HL-60 (cell line): ENCODE measurements at regions not wholly inside any gene's neighbourhood (a gene's known extent, or its start where the extent isn't known, plus 50 kb on each side); places are given as distances from the start of the nearest gene placed in this dataset.

Experiments used
- DNase-seq, 2 experiments: peaks; one replicate each; pipeline ENCODE4 v3.0.0-alpha.2; 2010 to 2020; ENCODE audit warnings: low read depth in 1 of 2, low spot score in 1 of 2
- H3K27ac ChIP-seq: fragments of 250-450 bp; sonication (Bioruptor Pico); replicated peaks from 2 replicates; pipeline ENCODE4 v1.5.1; 2020; ENCODE audit warnings: mild to moderate bottlenecking, moderate library complexity
- H3K27me3 ChIP-seq: fragments of 250-450 bp; sonication (Bioruptor Pico); 2 replicates; pipeline ENCODE4 v1.5.1; 2021; ENCODE audit warnings: mild to moderate bottlenecking, moderate library complexity; ENCODE audit not compliant: insufficient read depth, poor library complexity, severe bottlenecking
- H3K4me3 ChIP-seq: replicated peaks from 2 replicates; pipeline ENCODE4 v1.5.1; 2011; ENCODE audit warnings: mild to moderate bottlenecking, control low read depth, low read length; ENCODE audit not compliant: insufficient read depth
- GABPA ChIP-seq: IDR thresholded peaks from 2 replicates; pipeline ENCODE4 v1.6.1; 2012; ENCODE audit warnings: low read depth
- POLR2AphosphoS5 ChIP-seq: IDR thresholded peaks from 2 replicates; pipeline ENCODE4 v1.6.1; 2012; ENCODE audit warnings: low read depth
- SPI1 ChIP-seq: IDR thresholded peaks from 2 replicates; pipeline ENCODE4 v1.6.1; 2012; ENCODE audit warnings: low read depth, mild to moderate bottlenecking, borderline replicate concordance
- TF ChIP-seq, protein P1 (sequence below): IDR thresholded peaks from 2 replicates; pipeline ENCODE4 v1.6.1; 2012; ENCODE audit warnings: low read depth; ENCODE audit not compliant: insufficient replicate concordance
- TF ChIP-seq, protein P2 (sequence below): IDR thresholded peaks from one replicate; pipeline ENCODE4 v1.5.1; 2011; ENCODE audit warnings: low read length, control low read depth, inconsistent platforms; ENCODE audit not compliant: insufficient read depth

DNA sequence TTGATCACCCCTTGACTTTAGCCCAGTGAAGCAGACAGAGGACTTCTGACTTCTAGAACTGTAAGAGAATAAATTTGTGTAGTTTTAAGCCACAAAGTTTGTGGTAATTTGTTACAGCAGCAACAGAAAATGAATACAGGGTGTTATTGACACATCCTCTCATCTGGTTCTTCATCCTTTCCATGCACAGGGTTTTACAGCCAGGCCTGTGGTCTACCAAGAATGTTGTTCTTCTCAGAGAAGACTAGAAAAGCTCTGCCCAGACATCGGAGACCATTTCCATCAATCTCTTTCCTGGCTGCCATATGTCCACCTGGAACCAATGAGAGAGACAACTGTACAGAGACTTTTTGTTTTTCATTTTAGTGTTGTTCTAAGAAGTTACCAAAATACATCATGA, 308.2 kb upstream of the AMIGO2 start:
- Histone ChIP-seq H3K27ac (no peak overlapping the region), H3K4me3 (no peak overlapping the region), H3K27me3 (no peaks in the 10 kb centered on the region)
- DNase-seq, result no peak
- no peak for TF ChIP-seq GABPA
- TF ChIP-seq, protein P1, sequence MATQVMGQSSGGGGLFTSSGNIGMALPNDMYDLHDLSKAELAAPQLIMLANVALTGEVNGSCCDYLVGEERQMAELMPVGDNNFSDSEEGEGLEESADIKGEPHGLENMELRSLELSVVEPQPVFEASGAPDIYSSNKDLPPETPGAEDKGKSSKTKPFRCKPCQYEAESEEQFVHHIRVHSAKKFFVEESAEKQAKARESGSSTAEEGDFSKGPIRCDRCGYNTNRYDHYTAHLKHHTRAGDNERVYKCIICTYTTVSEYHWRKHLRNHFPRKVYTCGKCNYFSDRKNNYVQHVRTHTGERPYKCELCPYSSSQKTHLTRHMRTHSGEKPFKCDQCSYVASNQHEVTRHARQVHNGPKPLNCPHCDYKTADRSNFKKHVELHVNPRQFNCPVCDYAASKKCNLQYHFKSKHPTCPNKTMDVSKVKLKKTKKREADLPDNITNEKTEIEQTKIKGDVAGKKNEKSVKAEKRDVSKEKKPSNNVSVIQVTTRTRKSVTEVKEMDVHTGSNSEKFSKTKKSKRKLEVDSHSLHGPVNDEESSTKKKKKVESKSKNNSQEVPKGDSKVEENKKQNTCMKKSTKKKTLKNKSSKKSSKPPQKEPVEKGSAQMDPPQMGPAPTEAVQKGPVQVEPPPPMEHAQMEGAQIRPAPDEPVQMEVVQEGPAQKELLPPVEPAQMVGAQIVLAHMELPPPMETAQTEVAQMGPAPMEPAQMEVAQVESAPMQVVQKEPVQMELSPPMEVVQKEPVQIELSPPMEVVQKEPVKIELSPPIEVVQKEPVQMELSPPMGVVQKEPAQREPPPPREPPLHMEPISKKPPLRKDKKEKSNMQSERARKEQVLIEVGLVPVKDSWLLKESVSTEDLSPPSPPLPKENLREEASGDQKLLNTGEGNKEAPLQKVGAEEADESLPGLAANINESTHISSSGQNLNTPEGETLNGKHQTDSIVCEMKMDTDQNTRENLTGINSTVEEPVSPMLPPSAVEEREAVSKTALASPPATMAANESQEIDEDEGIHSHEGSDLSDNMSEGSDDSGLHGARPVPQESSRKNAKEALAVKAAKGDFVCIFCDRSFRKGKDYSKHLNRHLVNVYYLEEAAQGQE, result no peak

DNA sequence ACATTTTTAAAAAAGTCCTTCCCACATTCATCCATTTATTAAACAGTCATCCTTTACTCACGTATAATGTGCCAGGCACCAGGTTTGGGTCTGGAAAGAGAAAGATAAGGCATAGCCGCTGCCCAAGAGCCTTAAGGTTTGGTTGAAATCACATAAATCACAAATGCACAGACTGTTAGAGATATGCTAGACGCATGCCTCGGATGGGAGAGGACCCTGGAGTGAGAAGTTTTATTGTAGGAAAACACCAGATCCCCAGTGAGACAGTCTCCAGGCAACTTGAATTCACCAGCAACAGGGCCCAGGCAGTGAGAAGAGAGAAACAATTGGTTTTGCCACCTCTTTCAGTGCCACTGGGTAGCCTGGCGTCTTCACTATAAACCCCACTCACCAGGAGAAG, 305.9 kb upstream of the AMIGO2 start:
- DNase-seq, result no peak
- Histone ChIP-seq H3K27ac (no peak overlapping the region), H3K27me3 (no peaks in the 10 kb centered on the region), H3K4me3 (no peak overlapping the region)
- TF ChIP-seq POLR2AphosphoS5 (no peak), GABPA (no peak), SPI1 (no peak)
- TF ChIP-seq, protein P1, result no peak
- TF ChIP-seq, protein P2, sequence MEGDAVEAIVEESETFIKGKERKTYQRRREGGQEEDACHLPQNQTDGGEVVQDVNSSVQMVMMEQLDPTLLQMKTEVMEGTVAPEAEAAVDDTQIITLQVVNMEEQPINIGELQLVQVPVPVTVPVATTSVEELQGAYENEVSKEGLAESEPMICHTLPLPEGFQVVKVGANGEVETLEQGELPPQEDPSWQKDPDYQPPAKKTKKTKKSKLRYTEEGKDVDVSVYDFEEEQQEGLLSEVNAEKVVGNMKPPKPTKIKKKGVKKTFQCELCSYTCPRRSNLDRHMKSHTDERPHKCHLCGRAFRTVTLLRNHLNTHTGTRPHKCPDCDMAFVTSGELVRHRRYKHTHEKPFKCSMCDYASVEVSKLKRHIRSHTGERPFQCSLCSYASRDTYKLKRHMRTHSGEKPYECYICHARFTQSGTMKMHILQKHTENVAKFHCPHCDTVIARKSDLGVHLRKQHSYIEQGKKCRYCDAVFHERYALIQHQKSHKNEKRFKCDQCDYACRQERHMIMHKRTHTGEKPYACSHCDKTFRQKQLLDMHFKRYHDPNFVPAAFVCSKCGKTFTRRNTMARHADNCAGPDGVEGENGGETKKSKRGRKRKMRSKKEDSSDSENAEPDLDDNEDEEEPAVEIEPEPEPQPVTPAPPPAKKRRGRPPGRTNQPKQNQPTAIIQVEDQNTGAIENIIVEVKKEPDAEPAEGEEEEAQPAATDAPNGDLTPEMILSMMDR, result no peak

DNA sequence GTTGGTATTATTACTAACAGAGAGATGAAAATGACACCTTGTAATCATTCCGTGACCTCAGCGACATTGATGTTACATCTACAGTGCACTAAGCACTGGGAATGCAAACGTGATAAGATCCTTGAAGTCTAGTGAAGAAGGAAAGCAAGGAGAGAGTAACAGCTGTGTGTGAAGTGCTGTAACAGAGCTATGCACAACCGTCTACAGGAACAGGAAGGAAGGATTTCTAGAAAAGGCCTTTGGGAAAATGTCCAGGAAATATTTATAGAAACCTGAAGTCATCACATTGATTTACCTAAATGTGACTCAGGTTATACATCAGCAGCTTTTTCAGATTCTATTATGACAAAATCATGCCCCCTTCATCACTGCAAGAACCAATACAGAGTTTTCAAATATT, 304.2 kb upstream of the AMIGO2 start:
- no peak for DNase-seq
- TF ChIP-seq, protein P1, result no peak
- TF ChIP-seq SPI1, result no peak
- TF ChIP-seq POLR2AphosphoS5, result no peak
- no peak for TF ChIP-seq GABPA
- TF ChIP-seq, protein P2, result no peak
- Histone ChIP-seq H3K27ac (no peak overlapping the region), H3K27me3 (no peaks in the 10 kb centered on the region), H3K4me3 (no peak overlapping the region)

DNA sequence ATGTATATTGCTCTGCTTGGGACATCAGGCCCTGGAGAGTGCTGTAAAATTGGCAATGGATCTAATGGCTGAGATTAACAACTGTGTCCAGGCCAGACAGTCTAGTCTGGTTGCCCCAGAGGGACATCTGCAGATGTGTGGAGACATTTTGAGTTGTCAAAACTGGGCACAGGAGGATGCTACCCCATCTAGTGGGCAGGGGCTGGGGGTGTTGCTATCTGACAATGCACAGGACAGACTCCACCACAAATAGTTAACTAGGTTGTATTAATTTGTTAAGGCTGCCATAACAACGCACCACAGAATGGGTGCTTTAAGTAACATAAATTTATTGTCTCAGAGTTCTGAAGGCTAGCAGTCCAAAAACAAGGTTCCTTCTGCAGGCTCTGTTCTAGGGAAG, 302.5 kb upstream of the AMIGO2 start:
- Histone ChIP-seq H3K27me3 (no peaks in the 10 kb centered on the region), H3K4me3 (no peak overlapping the region), H3K27ac (no peak overlapping the region)
- no peak for DNase-seq
- TF ChIP-seq GABPA, result no peak
- TF ChIP-seq SPI1, result no peak
- no peak for TF ChIP-seq POLR2AphosphoS5
